H9 (cell line): ENCODE measurements at regions not wholly inside any gene's neighbourhood (a gene's known extent, or its start where the extent isn't known, plus 50 kb on each side); places are given as distances from the start of the nearest gene placed in this dataset.

ENCODE experiments used
- DNase-seq: peaks from one replicate; pipeline ENCODE4 v3.0.0-alpha.2; 2017
- H2AFZ ChIP-seq: one replicate; pipeline ENCODE4 v1.6.1; 2013; ENCODE audit warnings: mild to moderate bottlenecking, low read length, control low read depth, moderate library complexity
- H2AK5ac ChIP-seq: 2 replicates; pipeline ENCODE4 v1.6.1; 2013; ENCODE audit warnings: low read length, control low read depth, mixed read lengths; ENCODE audit not compliant: insufficient read length
- H2BK120ac ChIP-seq: one replicate; pipeline ENCODE4 v1.6.1; 2013; ENCODE audit warnings: low read depth, mild to moderate bottlenecking, low read length, control low read depth, inconsistent platforms; ENCODE audit not compliant: poor library complexity, severe bottlenecking
- H2BK12ac ChIP-seq: 2 replicates; pipeline ENCODE4 v1.6.1; 2013; ENCODE audit warnings: low read length, control low read depth, mixed read lengths, low read depth; ENCODE audit not compliant: insufficient read length
- H2BK15ac ChIP-seq: 2 replicates; pipeline ENCODE4 v1.6.1; 2013; ENCODE audit warnings: low read depth, low read length, control low read depth
- H2BK20ac ChIP-seq: one replicate; pipeline ENCODE4 v1.6.1; 2013; ENCODE audit warnings: low read depth, mild to moderate bottlenecking, low read length, control low read depth, inconsistent platforms; ENCODE audit not compliant: poor library complexity, severe bottlenecking
- H2BK5ac ChIP-seq: 2 replicates; pipeline ENCODE4 v1.6.1; 2013; ENCODE audit warnings: low read length, control low read depth, mixed read lengths; ENCODE audit not compliant: insufficient read length
- H3K14ac ChIP-seq: 2 replicates; pipeline ENCODE4 v1.6.1; 2013; ENCODE audit warnings: low read length, control low read depth; ENCODE audit not compliant: insufficient read depth
- H3K18ac ChIP-seq: 2 replicates; pipeline ENCODE4 v1.6.1; 2013; ENCODE audit warnings: low read depth, mild to moderate bottlenecking, mixed read lengths, low read length, control low read depth; ENCODE audit not compliant: insufficient read length
- H3K23ac ChIP-seq: 2 replicates; pipeline ENCODE4 v1.6.1; 2013; ENCODE audit warnings: low read length, control low read depth, mixed read lengths, low read depth; ENCODE audit not compliant: insufficient read length
- H3K23me2 ChIP-seq: 2 replicates; pipeline ENCODE4 v1.6.1; 2013; ENCODE audit warnings: low read depth, mild to moderate bottlenecking, mixed read lengths, low read length, control low read depth; ENCODE audit not compliant: insufficient read length, poor library complexity, severe bottlenecking
- H3K27ac ChIP-seq: 2 replicates; pipeline ENCODE4 v1.5.1; 2013; ENCODE audit warnings: low read length, control low read depth, mixed read lengths, low read depth; ENCODE audit not compliant: insufficient read length
- H3K27me3 ChIP-seq: 2 replicates; pipeline ENCODE4 v1.6.1; 2013; ENCODE audit warnings: low read length, control low read depth, inconsistent platforms; ENCODE audit not compliant: insufficient read depth
- H3K4ac ChIP-seq: 2 replicates; pipeline ENCODE4 v1.6.1; 2013; ENCODE audit warnings: low read depth, mild to moderate bottlenecking, control low read depth, inconsistent platforms, low read length, moderate library complexity
- H3K4me1 ChIP-seq: 2 replicates; pipeline ENCODE4 v1.6.1; 2013; ENCODE audit warnings: low read length, control low read depth, inconsistent platforms; ENCODE audit not compliant: insufficient read depth
- H3K4me2 ChIP-seq: 2 replicates; pipeline ENCODE4 v1.6.1; 2013; ENCODE audit warnings: low read length, control low read depth, mixed read lengths; ENCODE audit not compliant: insufficient read length, insufficient read depth
- H3K56ac ChIP-seq: 2 replicates; pipeline ENCODE4 v1.6.1; 2013; ENCODE audit warnings: low read depth, mild to moderate bottlenecking, mixed read lengths, low read length, control low read depth; ENCODE audit not compliant: insufficient read length
- H3K79me1 ChIP-seq: 2 replicates; pipeline ENCODE4 v1.6.1; 2013; ENCODE audit warnings: low read depth, mild to moderate bottlenecking, moderate library complexity, low read length, control low read depth, inconsistent platforms; ENCODE audit not compliant: insufficient read depth, poor library complexity, severe bottlenecking
- H3K79me2 ChIP-seq: 2 replicates; pipeline ENCODE4 v1.6.1; 2013; ENCODE audit warnings: low read length, control low read depth, inconsistent platforms; ENCODE audit not compliant: insufficient read depth
- H3K9ac ChIP-seq: 2 replicates; pipeline ENCODE4 v1.6.1; 2013; ENCODE audit warnings: low read length, control low read depth, mixed read lengths; ENCODE audit not compliant: insufficient read length; ENCODE audit errors: extremely low read depth
- H3K9me3 ChIP-seq: one replicate; pipeline ENCODE4 v1.6.1; 2013; ENCODE audit warnings: low read depth, low read length, inconsistent platforms; ENCODE audit not compliant: control insufficient read depth
- H3T11ph ChIP-seq: one replicate; pipeline ENCODE4 v1.6.1; 2013; ENCODE audit warnings: mild to moderate bottlenecking, low read length, control low read depth, inconsistent platforms
- H4K20me1 ChIP-seq: one replicate; pipeline ENCODE4 v1.6.1; 2013; ENCODE audit not compliant: control insufficient read depth, insufficient read length, insufficient read depth
- H4K5ac ChIP-seq: 2 replicates; pipeline ENCODE4 v1.6.1; 2013; ENCODE audit warnings: low read depth, mild to moderate bottlenecking, mixed read lengths, low read length, control low read depth; ENCODE audit not compliant: insufficient read length
- H4K8ac ChIP-seq: replicated peaks from 2 replicates; pipeline ENCODE4 v1.6.1; 2013; ENCODE audit warnings: low read length, control low read depth, mixed read lengths, low read depth; ENCODE audit not compliant: insufficient read length
- H4K91ac ChIP-seq: 2 replicates; pipeline ENCODE4 v1.6.1; 2013; ENCODE audit warnings: low read depth, mild to moderate bottlenecking, moderate library complexity, mixed read lengths, low read length, control low read depth; ENCODE audit not compliant: insufficient read length
- H3K27ac Mint-ChIP-seq, 3 experiments: 2 replicates in 2 of 3; 3 replicates in 1 of 3; pipeline ENCODE4 v1.8.0; 2020 to 2021; ENCODE audit warnings: mixed read lengths in 3 of 3, mild to moderate bottlenecking in 1 of 3, moderate library complexity in 1 of 3
- H3K27me3 Mint-ChIP-seq: 2 replicates; pipeline ENCODE4 v1.8.0; 2021; ENCODE audit warnings: low read depth, mild to moderate bottlenecking, moderate library complexity, mixed read lengths
- H3K36me3 Mint-ChIP-seq, 3 experiments: 2 replicates in 2 of 3; 3 replicates in 1 of 3; pipeline ENCODE4 v1.8.0; 2020 to 2021; ENCODE audit warnings: low read depth in 3 of 3, mixed read lengths in 3 of 3; ENCODE audit not compliant: insufficient read depth in 1 of 3
- H3K4me1 Mint-ChIP-seq, 2 experiments: 2 replicates each; pipeline ENCODE4 v1.8.0; 2020; ENCODE audit warnings: mixed read lengths in 2 of 2
- H3K4me3 Mint-ChIP-seq, 2 experiments: 2 replicates in 1 of 2; 3 replicates in 1 of 2; pipeline ENCODE4 v1.8.0; 2020 to 2021; ENCODE audit warnings: mild to moderate bottlenecking in 2 of 2, mixed read lengths in 2 of 2, moderate library complexity in 1 of 2
- H3K9me3 Mint-ChIP-seq, 2 experiments: 2 replicates in 1 of 2; 3 replicates in 1 of 2; pipeline ENCODE4 v1.8.0; 2020; ENCODE audit warnings: mild to moderate bottlenecking in 2 of 2, mixed read lengths in 2 of 2, moderate library complexity in 1 of 2
- CTCF ChIP-seq: fragments of 200-600 bp; sonication (generic); conservative IDR thresholded peaks from 3 replicates; pipeline ENCODE4 v1.8.0; 2021; ENCODE audit warnings: antibody characterized with exemption, mild to moderate bottlenecking
- WGBS: extraction: QIAGEN DNeasy Blood & Tissue Kit; methylation state at CpG from one replicate; pipeline ENCODE4 v1.1.7; 2013; ENCODE audit warnings: missing lambda C conversion rate, low lambda C conversion rate, mixed read lengths; ENCODE audit not compliant: insufficient read length; ENCODE audit errors: extremely low coverage; 5-methylcytosine and 5-hydroxymethylcytosine counted together

GRCh38 chr16:85988723-85989313 is 89.9 kb downstream of the IRF8 start:
- Histone ChIP-seq H3K14ac (no peak overlapping the region), H2AK5ac (no peak overlapping the region), H3T11ph (no peak overlapping the region), H2BK20ac (no peak overlapping the region), H2BK15ac (no peak overlapping the region), H4K5ac (no peak overlapping the region), H3K27ac (no peak overlapping the region), H2BK12ac (no peak overlapping the region), H4K8ac (no peak overlapping the region), H3K79me2 (no peaks in the 10 kb centered on the region), H2AFZ (no peak overlapping the region), H3K18ac (no peak overlapping the region), H3K4ac (no peak overlapping the region), H2BK120ac (no peak overlapping the region), H4K20me1 (no peaks in the 10 kb centered on the region), H3K27me3 (no peaks in the 10 kb centered on the region), H3K4me1 (no peaks in the 10 kb centered on the region), H3K23ac (no peak overlapping the region), H4K91ac (no peak overlapping the region), H3K23me2 (no peaks in the 10 kb centered on the region), H3K9ac (no peak overlapping the region), H3K9me3 (no peaks in the 10 kb centered on the region), H3K4me2 (no peak overlapping the region), H3K79me1 (no peaks in the 10 kb centered on the region), H3K56ac (no peak overlapping the region), H2BK5ac (no peak overlapping the region)
- peaks cover 5 to 11% of the 10 kb centered on the region in 2 experiments for H3K4me1 Mint-ChIP-seq
- no peaks in the 10 kb centered on the region; a peak in 1 of 5 replicates for H3K9me3 Mint-ChIP-seq
- no peaks in the 10 kb centered on the region for H3K36me3 Mint-ChIP-seq
- no peak overlapping the region for H3K4me3 Mint-ChIP-seq
- H3K27ac Mint-ChIP-seq: peak overlapping the region in 1 of 3 experiments; percentile 70; a peak in 1 of 7 replicates
- no CpG with 5 or more reads among the region's 13 CpGs for WGBS
- DNase-seq: no peak
- TF ChIP-seq CTCF: no peak
- H3K27me3 Mint-ChIP-seq: peaks cover 18% of the 10 kb centered on the region; the same call in 1 of the 2 replicates
